NCI-H748 treated with DMSO at 0.1 percent for 48 hours (cell line): ENCODE measurements at regions not wholly inside any gene's neighbourhood (a gene's known extent, or its start where the extent isn't known, plus 50 kb on each side); places are given as distances from the start of the nearest gene placed in this dataset.
"Not testable (repeated sequence)": the region's sequence is repeated elsewhere in the genome, so short reads cannot be mapped to it uniquely, and the experiment has no call there.

Experiments
- DNase-seq: peaks from one replicate; lab custom pipeline; 2025; lab: John Stamatoyannopoulos, UW

GRCh38 chr7:34332006-34332405 is 326.0 kb upstream of the NPSR1 start:
- no peak for DNase-seq

- no peak for DNase-seq
Measured at GRCh38 chr7:34333184-34333583, 324.8 kb upstream of the NPSR1 start.

GRCh38 chr7:34333925-34334324 is 324.1 kb upstream of the NPSR1 start:
- no peak for DNase-seq

- no peak for DNase-seq
Measured at GRCh38 chr7:34337163-34337562, 320.9 kb upstream of the NPSR1 start.

GRCh38 chr7:34338961-34339526 is 319.0 kb upstream of the NPSR1 start:
- no peak for DNase-seq

GRCh38 chr7:34341326-34341725 is 316.7 kb upstream of the NPSR1 start:
- DNase-seq, result no peak

- DNase-seq, result no peak
Measured at GRCh38 chr7:34342387-34342786, 315.6 kb upstream of the NPSR1 start.

GRCh38 chr7:34343667-34344066 is 314.4 kb upstream of the NPSR1 start:
- DNase-seq, result no peak

- no peak for DNase-seq
Measured at GRCh38 chr7:34354011-34354410, 304.0 kb upstream of the NPSR1 start.

GRCh38 chr7:34354899-34355298 is 303.1 kb upstream of the NPSR1 start:
- DNase-seq, result no peak

- DNase-seq, result no peak
Measured at GRCh38 chr7:34357068-34357467, 300.9 kb upstream of the NPSR1 start.

- DNase-seq, result no peak
Measured at GRCh38 chr7:34357946-34358345, 300.1 kb upstream of the NPSR1 start.

GRCh38 chr7:34358578-34358977 is 299.4 kb upstream of the NPSR1 start:
- not testable (repeated sequence) for DNase-seq

- no peak for DNase-seq
Measured at GRCh38 chr7:34361663-34362250, 296.3 kb upstream of the NPSR1 start.

GRCh38 chr7:34362621-34363020 is 295.4 kb upstream of the NPSR1 start:
- no peak for DNase-seq

GRCh38 chr7:34364130-34364529 is 293.9 kb upstream of the NPSR1 start:
- DNase-seq, result no peak

GRCh38 chr7:34365011-34365410 is 293.0 kb upstream of the NPSR1 start:
- DNase-seq, result no peak

- DNase-seq, result no peak
Measured at GRCh38 chr7:34365611-34366010, 292.4 kb upstream of the NPSR1 start.

- DNase-seq, result no peak
Measured at GRCh38 chr7:34371922-34372321, 286.1 kb upstream of the NPSR1 start.

GRCh38 chr7:34373940-34374339 is 284.1 kb upstream of the NPSR1 start:
- DNase-seq, result no peak

- DNase-seq, result no peak
Measured at GRCh38 chr7:34382166-34382893, 275.7 kb upstream of the NPSR1 start.

GRCh38 chr7:34385384-34385783 is 272.6 kb upstream of the NPSR1 start:
- DNase-seq, result no peak

GRCh38 chr7:34389332-34390078 is 268.5 kb upstream of the NPSR1 start:
- DNase-seq, result no peak
